Activated naive CD8-positive, alpha-beta T cell (primary cell): ENCODE measurements at regions not wholly inside any gene's neighbourhood (a gene's known extent, or its start where the extent isn't known, plus 50 kb on each side); places are given as distances from the start of the nearest gene placed in this dataset.
"Not testable (repeated sequence)": the region's sequence is repeated elsewhere in the genome, so short reads cannot be mapped to it uniquely, and the experiment has no call there.

Experiments used
- H3K27ac Mint-ChIP-seq: one replicate; pipeline ENCODE4 v1.8.0; 2021; ENCODE audit warnings: mixed read lengths
- H3K27me3 Mint-ChIP-seq: one replicate; pipeline ENCODE4 v1.8.0; 2021; ENCODE audit warnings: mixed read lengths
- H3K36me3 Mint-ChIP-seq: one replicate; pipeline ENCODE4 v1.8.0; 2021; ENCODE audit warnings: mixed read lengths
- H3K4me1 Mint-ChIP-seq: one replicate; pipeline ENCODE4 v1.8.0; 2021; ENCODE audit warnings: low read depth, mixed read lengths
- H3K4me3 Mint-ChIP-seq: one replicate; pipeline ENCODE4 v1.8.0; 2021; ENCODE audit warnings: mild to moderate bottlenecking, mixed read lengths
- H3K9me3 Mint-ChIP-seq: one replicate; pipeline ENCODE4 v1.8.0; 2021; ENCODE audit warnings: low read depth, mixed read lengths

GRCh38 chr13:37997641-37998040 lies 128.1 kb upstream of the TRPC4 start:
- Mint-ChIP-seq H3K9me3 (peaks cover 5% of the 10 kb centered on the region), H3K27me3 (no peaks in the 10 kb centered on the region), H3K36me3 (no peaks in the 10 kb centered on the region), H3K4me1 (no peaks in the 10 kb centered on the region), H3K4me3 (no peak overlapping the region), H3K27ac (no peak overlapping the region)

DNA sequence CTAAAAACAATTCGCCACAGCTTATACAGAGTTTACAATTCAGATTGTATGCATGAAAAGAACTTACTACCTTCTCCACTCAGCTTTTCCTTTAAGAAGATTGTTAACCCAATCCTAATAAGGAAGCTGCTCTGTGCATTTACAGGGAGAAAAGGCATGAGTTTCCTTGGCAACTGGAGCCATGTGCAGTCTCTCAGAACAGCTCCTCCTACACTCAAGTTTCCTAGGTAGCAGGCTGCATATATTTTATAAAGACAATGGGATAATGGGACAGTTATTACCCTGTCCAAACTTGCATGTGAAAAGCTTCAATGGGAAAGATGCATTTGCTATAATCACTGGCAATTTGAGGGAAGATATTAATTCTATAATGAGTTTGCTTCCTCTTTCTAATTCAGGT lies 125.5 kb upstream of the TRPC4 start:
- no peak overlapping the region for H3K4me3 Mint-ChIP-seq
- no peaks in the 10 kb centered on the region for H3K27me3 Mint-ChIP-seq
- H3K36me3 Mint-ChIP-seq: no peaks in the 10 kb centered on the region
- no peak overlapping the region for H3K27ac Mint-ChIP-seq
- H3K4me1 Mint-ChIP-seq: no peaks in the 10 kb centered on the region
- H3K9me3 Mint-ChIP-seq: no peaks in the 10 kb centered on the region

- Mint-ChIP-seq H3K27me3 (no peaks in the 10 kb centered on the region), H3K27ac (no peak overlapping the region), H3K4me3 (no peak overlapping the region), H3K36me3 (no peaks in the 10 kb centered on the region), H3K4me1 (no peaks in the 10 kb centered on the region), H3K9me3 (no peaks in the 10 kb centered on the region)
Measured at GRCh38 chr13:37986811-37987210, 117.2 kb upstream of the TRPC4 start.

GRCh38 chr13:37985281-37985680 lies 115.7 kb upstream of the TRPC4 start:
- no peaks in the 10 kb centered on the region for H3K4me1 Mint-ChIP-seq
- H3K36me3 Mint-ChIP-seq: no peaks in the 10 kb centered on the region
- H3K27me3 Mint-ChIP-seq: no peaks in the 10 kb centered on the region
- no peaks in the 10 kb centered on the region for H3K9me3 Mint-ChIP-seq
- no peak overlapping the region for H3K27ac Mint-ChIP-seq
- H3K4me3 Mint-ChIP-seq: no peak overlapping the region

GRCh38 chr13:37984357-37984756 lies 114.8 kb upstream of the TRPC4 start:
- no peaks in the 10 kb centered on the region for H3K9me3 Mint-ChIP-seq
- no peaks in the 10 kb centered on the region for H3K36me3 Mint-ChIP-seq
- H3K4me3 Mint-ChIP-seq: no peak overlapping the region
- H3K27me3 Mint-ChIP-seq: no peaks in the 10 kb centered on the region
- H3K27ac Mint-ChIP-seq: no peak overlapping the region
- no peaks in the 10 kb centered on the region for H3K4me1 Mint-ChIP-seq

GRCh38 chr13:37981932-37982331 lies 112.4 kb upstream of the TRPC4 start:
- no peak overlapping the region for H3K27ac Mint-ChIP-seq
- H3K9me3 Mint-ChIP-seq: no peaks in the 10 kb centered on the region
- no peaks in the 10 kb centered on the region for H3K27me3 Mint-ChIP-seq
- no peaks in the 10 kb centered on the region for H3K4me1 Mint-ChIP-seq
- H3K4me3 Mint-ChIP-seq: no peak overlapping the region
- no peaks in the 10 kb centered on the region for H3K36me3 Mint-ChIP-seq

GRCh38 chr13:37978680-37979079 lies 109.1 kb upstream of the TRPC4 start:
- H3K9me3 Mint-ChIP-seq: no peaks in the 10 kb centered on the region
- H3K4me3 Mint-ChIP-seq: no peak overlapping the region
- no peak overlapping the region for H3K27ac Mint-ChIP-seq
- H3K36me3 Mint-ChIP-seq: no peaks in the 10 kb centered on the region
- H3K27me3 Mint-ChIP-seq: no peaks in the 10 kb centered on the region
- H3K4me1 Mint-ChIP-seq: no peaks in the 10 kb centered on the region

DNA sequence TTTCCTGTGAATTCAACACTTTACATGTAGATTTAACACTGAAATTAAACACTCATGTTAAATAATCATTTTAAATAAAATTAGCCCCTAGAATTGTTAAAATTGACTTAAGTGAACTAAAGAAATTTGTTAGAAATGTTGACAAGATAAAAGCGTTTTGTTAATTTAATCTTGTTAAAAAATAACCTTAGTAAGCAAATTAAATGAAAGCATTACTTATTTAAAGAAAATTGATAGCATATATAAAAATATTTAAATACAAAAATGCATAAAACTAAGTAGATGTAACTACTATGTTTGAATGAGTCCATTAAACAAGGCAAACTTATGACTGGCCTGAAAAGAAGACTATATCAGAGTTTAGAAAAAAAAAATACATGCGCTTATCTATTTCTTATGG lies 99.0 kb upstream of the TRPC4 start:
- Mint-ChIP-seq H3K9me3 (peaks cover 4% of the 10 kb centered on the region), H3K4me3 (no peak overlapping the region), H3K36me3 (no peaks in the 10 kb centered on the region), H3K4me1 (no peaks in the 10 kb centered on the region), H3K27me3 (no peaks in the 10 kb centered on the region), H3K27ac (no peak overlapping the region)

- Mint-ChIP-seq H3K27ac (no peak overlapping the region), H3K4me3 (no peak overlapping the region), H3K36me3 (no peaks in the 10 kb centered on the region), H3K9me3 (peaks cover 8% of the 10 kb centered on the region), H3K27me3 (no peaks in the 10 kb centered on the region), H3K4me1 (no peaks in the 10 kb centered on the region)
Measured at GRCh38 chr13:37966266-37966665, 96.7 kb upstream of the TRPC4 start.

GRCh38 chr13:37960427-37960826 lies 90.9 kb upstream of the TRPC4 start:
- no peaks in the 10 kb centered on the region for H3K27me3 Mint-ChIP-seq
- no peak overlapping the region for H3K4me3 Mint-ChIP-seq
- no peaks in the 10 kb centered on the region for H3K4me1 Mint-ChIP-seq
- no peaks in the 10 kb centered on the region for H3K36me3 Mint-ChIP-seq
- H3K27ac Mint-ChIP-seq: no peak overlapping the region
- peaks cover 4% of the 10 kb centered on the region for H3K9me3 Mint-ChIP-seq

- Mint-ChIP-seq H3K36me3 (no peaks in the 10 kb centered on the region), H3K27ac (no peak overlapping the region), H3K27me3 (no peaks in the 10 kb centered on the region), H3K9me3 (peaks cover 4% of the 10 kb centered on the region), H3K4me3 (no peak overlapping the region), H3K4me1 (no peaks in the 10 kb centered on the region)
Measured at GRCh38 chr13:37959284-37959683, 89.7 kb upstream of the TRPC4 start.

- H3K9me3 Mint-ChIP-seq: no peaks in the 10 kb centered on the region
- H3K27ac Mint-ChIP-seq: no peak overlapping the region
- H3K4me3 Mint-ChIP-seq: no peak overlapping the region
- no peaks in the 10 kb centered on the region for H3K4me1 Mint-ChIP-seq
- H3K27me3 Mint-ChIP-seq: no peaks in the 10 kb centered on the region
- H3K36me3 Mint-ChIP-seq: no peaks in the 10 kb centered on the region
Measured at GRCh38 chr13:37956536-37956935, 87.0 kb upstream of the TRPC4 start.

DNA sequence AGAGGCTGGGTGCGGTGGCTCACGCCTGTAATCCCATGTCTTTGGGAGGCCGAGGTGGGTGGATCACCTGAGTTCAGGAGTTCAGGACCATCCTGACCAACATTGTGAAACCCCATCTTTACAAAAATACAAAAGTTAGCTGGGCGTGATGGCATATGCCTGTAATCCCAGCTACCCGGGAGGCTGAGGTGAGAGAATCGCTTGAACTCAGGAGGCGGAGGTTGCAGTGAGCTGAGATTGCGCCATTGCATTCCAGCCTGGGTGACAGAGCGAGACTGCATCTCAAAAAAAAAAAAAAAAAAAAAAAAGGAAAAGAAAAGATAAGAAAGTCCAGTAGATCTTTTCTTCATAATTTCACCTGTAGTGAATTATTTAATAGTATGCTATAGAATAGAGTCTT lies 85.0 kb upstream of the TRPC4 start:
- not testable (repeated sequence) for H3K4me1 Mint-ChIP-seq, H3K27ac Mint-ChIP-seq, H3K27me3 Mint-ChIP-seq, H3K36me3 Mint-ChIP-seq, H3K4me3 Mint-ChIP-seq, H3K9me3 Mint-ChIP-seq

- H3K4me3 Mint-ChIP-seq: no peak overlapping the region
- no peaks in the 10 kb centered on the region for H3K36me3 Mint-ChIP-seq
- no peaks in the 10 kb centered on the region for H3K27me3 Mint-ChIP-seq
- no peaks in the 10 kb centered on the region for H3K4me1 Mint-ChIP-seq
- H3K9me3 Mint-ChIP-seq: peaks cover 3% of the 10 kb centered on the region
- H3K27ac Mint-ChIP-seq: no peak overlapping the region
Measured at GRCh38 chr13:37954191-37954590, 84.6 kb upstream of the TRPC4 start.

DNA sequence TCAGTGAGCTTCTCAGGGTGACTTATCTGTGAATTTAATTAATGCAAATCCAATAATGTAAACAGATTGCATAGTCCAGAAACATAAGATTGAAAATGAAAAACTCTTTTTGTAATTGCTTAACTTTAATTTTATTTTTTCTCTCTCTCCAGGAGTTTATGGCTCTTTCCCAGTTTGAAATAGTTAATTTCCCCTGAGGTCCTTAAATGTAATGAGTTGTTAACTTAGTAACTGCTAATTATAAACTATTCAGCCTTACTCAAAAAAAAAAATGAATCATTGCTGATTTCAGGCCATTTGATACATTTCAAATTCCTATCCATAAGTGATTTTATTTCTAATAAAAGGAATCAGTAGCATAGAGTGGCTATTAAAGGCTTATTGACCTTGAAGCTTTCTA lies 84.1 kb upstream of the TRPC4 start:
- no peaks in the 10 kb centered on the region for H3K4me1 Mint-ChIP-seq
- H3K36me3 Mint-ChIP-seq: no peaks in the 10 kb centered on the region
- H3K27me3 Mint-ChIP-seq: no peaks in the 10 kb centered on the region
- peaks cover 3% of the 10 kb centered on the region for H3K9me3 Mint-ChIP-seq
- H3K4me3 Mint-ChIP-seq: no peak overlapping the region
- H3K27ac Mint-ChIP-seq: no peak overlapping the region

- Mint-ChIP-seq H3K4me1 (no peaks in the 10 kb centered on the region), H3K27ac (no peak overlapping the region), H3K27me3 (no peaks in the 10 kb centered on the region), H3K9me3 (peaks cover 3% of the 10 kb centered on the region), H3K36me3 (no peaks in the 10 kb centered on the region), H3K4me3 (no peak overlapping the region)
Measured at GRCh38 chr13:37950016-37950415, 80.4 kb upstream of the TRPC4 start.
